Uterus (tissue), 3 donors: ENCODE measurements at regions not wholly inside any gene's neighbourhood (a gene's known extent, or its start where the extent isn't known, plus 50 kb on each side); places are given as distances from the start of the nearest gene placed in this dataset.

ENCODE experiments used
- DNase-seq, 2 donors: peaks; one replicate each; pipeline ENCODE4 v3.0.0-alpha.2; 2019 to 2020
- H3K27ac ChIP-seq, 2 donors: fragments of 200-600 bp; sonication (generic); 1 replicate in 1 of 2; 2 replicates in 1 of 2; pipeline ENCODE4 v1.5.1; 2016 to 2018
- H3K27me3 ChIP-seq, 2 donors: fragments of 200-600 bp; sonication (generic); one replicate each; pipeline ENCODE4 v1.5.1; 2018 to 2019; ENCODE audit warnings: control low read depth in 1 of 2
- H3K36me3 ChIP-seq, 2 donors: fragments of 200-600 bp; sonication (generic); one replicate each; pipeline ENCODE4 v1.5.1; 2019; ENCODE audit warnings: control low read depth in 1 of 2
- H3K4me1 ChIP-seq, 2 donors: fragments of 200-600 bp; sonication (generic); one replicate each; pipeline ENCODE4 v1.5.1; 2018 to 2019; ENCODE audit warnings: control low read depth in 1 of 2
- H3K4me3 ChIP-seq, 2 donors: fragments of 200-600 bp; sonication (generic); 1 replicate in 1 of 2; 2 replicates in 1 of 2; pipeline ENCODE4 v1.5.1; 2018 to 2019; ENCODE audit warnings: mild to moderate bottlenecking in 1 of 2
- H3K9me3 ChIP-seq, 2 donors: fragments of 200-600 bp; sonication (generic); one replicate each; pipeline ENCODE4 v1.5.1; 2019; ENCODE audit warnings: control low read depth in 1 of 2
- POLR2A ChIP-seq, 2 donors: fragments of 450-650 bp; IDR thresholded peaks; one replicate each; pipeline ENCODE4 v1.6.1; 2016; ENCODE audit warnings: antibody characterized with exemption in 2 of 2, mild to moderate bottlenecking in 1 of 2, moderate library complexity in 1 of 2
- intact Hi-C: fragments of 100-400 bp; cut with DNase I; formaldehyde crosslinking; loops from one replicate; pipeline ENCODE4 v1.15.1; 2023; ENCODE audit warnings: low total_unique reads
- TF ChIP-seq, protein P1 (sequence below), 4 experiments: fragments of 200-600 bp in 2 of 4; fragments of 450-650 bp in 2 of 4; sonication (generic) in 2 of 4; IDR thresholded peaks; one replicate each; pipeline ENCODE4 v1.5.1; 2016 to 2019; ENCODE audit warnings: antibody characterized with exemption in 4 of 4, mild to moderate bottlenecking in 2 of 4, moderate library complexity in 1 of 4
- donor health status: DM: yes; HTN: yes; CAD: no.

DNA sequence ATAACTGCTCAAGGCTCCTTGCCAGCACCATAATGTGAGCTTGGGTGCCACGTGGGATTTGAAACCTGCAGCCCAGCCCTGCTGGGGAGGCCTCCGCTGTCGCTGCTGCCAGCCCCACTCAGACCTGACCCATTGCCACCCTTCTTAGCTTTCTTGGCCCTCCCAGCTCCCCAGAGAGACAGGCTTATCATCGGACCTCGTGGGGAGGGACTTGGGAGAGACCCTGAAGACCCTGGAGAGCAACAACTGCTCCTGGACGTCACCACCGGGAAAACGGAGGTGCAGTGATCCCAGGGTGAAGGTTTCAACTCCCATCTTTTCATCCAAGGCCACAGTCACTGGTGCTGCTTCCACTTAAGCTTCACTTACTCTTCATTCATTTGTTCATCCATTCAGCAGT lies 596.1 kb downstream of the PTPRU start:
- DNase-seq: no peak
- Histone ChIP-seq H3K4me1 (no peaks in the 10 kb centered on the region), H3K27me3 (no peaks in the 10 kb centered on the region)

GRCh38 chr1:29831500-29832117 lies 595.3 kb downstream of the PTPRU start:
- Histone ChIP-seq H3K36me3 (no peaks in the 10 kb centered on the region), H3K9me3 (no peaks in the 10 kb centered on the region), H3K27ac (no peak overlapping the region), H3K4me1 (no peaks in the 10 kb centered on the region), H3K27me3 (no peaks in the 10 kb centered on the region), H3K4me3 (no peak overlapping the region)
- TF ChIP-seq, protein P1, sequence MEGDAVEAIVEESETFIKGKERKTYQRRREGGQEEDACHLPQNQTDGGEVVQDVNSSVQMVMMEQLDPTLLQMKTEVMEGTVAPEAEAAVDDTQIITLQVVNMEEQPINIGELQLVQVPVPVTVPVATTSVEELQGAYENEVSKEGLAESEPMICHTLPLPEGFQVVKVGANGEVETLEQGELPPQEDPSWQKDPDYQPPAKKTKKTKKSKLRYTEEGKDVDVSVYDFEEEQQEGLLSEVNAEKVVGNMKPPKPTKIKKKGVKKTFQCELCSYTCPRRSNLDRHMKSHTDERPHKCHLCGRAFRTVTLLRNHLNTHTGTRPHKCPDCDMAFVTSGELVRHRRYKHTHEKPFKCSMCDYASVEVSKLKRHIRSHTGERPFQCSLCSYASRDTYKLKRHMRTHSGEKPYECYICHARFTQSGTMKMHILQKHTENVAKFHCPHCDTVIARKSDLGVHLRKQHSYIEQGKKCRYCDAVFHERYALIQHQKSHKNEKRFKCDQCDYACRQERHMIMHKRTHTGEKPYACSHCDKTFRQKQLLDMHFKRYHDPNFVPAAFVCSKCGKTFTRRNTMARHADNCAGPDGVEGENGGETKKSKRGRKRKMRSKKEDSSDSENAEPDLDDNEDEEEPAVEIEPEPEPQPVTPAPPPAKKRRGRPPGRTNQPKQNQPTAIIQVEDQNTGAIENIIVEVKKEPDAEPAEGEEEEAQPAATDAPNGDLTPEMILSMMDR (IDR thresholded peaks at IDR 0.05): no peak
- no peak for TF ChIP-seq POLR2A (IDR thresholded peaks at IDR 0.05)
- intact Hi-C loops: no loop called here
- no peak for DNase-seq

More for the DNA sequence above, 596.1 kb downstream of the PTPRU start:
- no peak overlapping the region for H3K27ac ChIP-seq
- no peaks in the 10 kb centered on the region for H3K9me3 ChIP-seq
- no peak overlapping the region for H3K4me3 ChIP-seq
- no peak for TF ChIP-seq POLR2A (IDR thresholded peaks at IDR 0.05)
- TF ChIP-seq, protein P1 (IDR thresholded peaks at IDR 0.05): no peak
- no peaks in the 10 kb centered on the region for H3K36me3 ChIP-seq
- intact Hi-C loops: no loop called here

DNA sequence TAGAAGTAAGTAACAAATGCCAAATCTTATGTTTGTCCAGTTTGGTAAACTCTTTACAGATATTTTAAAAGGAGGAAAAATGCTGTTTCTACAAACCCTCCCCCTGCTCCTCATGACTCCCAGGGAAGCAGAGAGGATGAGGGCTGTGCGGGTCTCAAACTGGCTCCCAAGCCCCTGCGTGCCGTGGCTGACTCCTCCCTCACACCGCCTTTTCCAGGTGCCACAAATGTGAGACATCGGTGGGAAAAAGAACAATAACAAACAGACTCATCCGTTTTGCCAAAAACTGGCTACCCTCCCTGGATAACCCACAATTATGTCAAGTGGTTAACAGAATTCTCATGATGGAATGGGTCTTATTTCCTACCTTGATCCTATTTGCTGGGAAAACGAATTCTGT lies 594.6 kb downstream of the PTPRU start:
- no peak overlapping the region for H3K4me3 ChIP-seq
- H3K27me3 ChIP-seq: no peaks in the 10 kb centered on the region
- H3K9me3 ChIP-seq: no peaks in the 10 kb centered on the region
- intact Hi-C loops: no loop called here
- H3K4me1 ChIP-seq: no peaks in the 10 kb centered on the region
- TF ChIP-seq, protein P1 (IDR thresholded peaks at IDR 0.05): no peak
- no peak for TF ChIP-seq POLR2A (IDR thresholded peaks at IDR 0.05)
- no peak for DNase-seq
- no peaks in the 10 kb centered on the region for H3K36me3 ChIP-seq
- no peak overlapping the region for H3K27ac ChIP-seq

DNA sequence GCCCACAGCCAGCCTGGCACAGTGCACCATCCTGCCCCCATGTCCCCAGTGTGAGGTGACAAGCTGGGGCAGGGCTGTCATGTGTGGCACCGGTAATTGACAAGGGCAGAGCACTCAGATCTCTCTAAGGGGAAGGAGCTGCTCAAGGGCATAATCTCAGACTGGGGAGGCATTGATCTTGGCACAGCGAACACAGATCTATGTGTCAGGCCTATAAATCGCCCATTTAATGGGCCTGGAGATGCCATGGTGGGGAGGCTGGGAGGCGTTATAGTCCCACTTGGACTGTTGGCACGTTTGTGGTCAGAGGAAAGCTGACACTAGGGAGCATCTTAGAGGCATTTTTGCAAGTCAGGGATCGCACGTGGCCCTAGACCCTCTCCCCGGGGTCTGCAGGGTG lies 594.1 kb downstream of the PTPRU start:
- Histone ChIP-seq H3K4me3 (no peak overlapping the region), H3K27ac (no peak overlapping the region), H3K27me3 (no peaks in the 10 kb centered on the region), H3K4me1 (no peaks in the 10 kb centered on the region), H3K36me3 (no peaks in the 10 kb centered on the region), H3K9me3 (no peaks in the 10 kb centered on the region)
- TF ChIP-seq, protein P1 (IDR thresholded peaks at IDR 0.05): no peak
- no peak for TF ChIP-seq POLR2A (IDR thresholded peaks at IDR 0.05)
- no peak for DNase-seq
- intact Hi-C loops: no loop called here

DNA sequence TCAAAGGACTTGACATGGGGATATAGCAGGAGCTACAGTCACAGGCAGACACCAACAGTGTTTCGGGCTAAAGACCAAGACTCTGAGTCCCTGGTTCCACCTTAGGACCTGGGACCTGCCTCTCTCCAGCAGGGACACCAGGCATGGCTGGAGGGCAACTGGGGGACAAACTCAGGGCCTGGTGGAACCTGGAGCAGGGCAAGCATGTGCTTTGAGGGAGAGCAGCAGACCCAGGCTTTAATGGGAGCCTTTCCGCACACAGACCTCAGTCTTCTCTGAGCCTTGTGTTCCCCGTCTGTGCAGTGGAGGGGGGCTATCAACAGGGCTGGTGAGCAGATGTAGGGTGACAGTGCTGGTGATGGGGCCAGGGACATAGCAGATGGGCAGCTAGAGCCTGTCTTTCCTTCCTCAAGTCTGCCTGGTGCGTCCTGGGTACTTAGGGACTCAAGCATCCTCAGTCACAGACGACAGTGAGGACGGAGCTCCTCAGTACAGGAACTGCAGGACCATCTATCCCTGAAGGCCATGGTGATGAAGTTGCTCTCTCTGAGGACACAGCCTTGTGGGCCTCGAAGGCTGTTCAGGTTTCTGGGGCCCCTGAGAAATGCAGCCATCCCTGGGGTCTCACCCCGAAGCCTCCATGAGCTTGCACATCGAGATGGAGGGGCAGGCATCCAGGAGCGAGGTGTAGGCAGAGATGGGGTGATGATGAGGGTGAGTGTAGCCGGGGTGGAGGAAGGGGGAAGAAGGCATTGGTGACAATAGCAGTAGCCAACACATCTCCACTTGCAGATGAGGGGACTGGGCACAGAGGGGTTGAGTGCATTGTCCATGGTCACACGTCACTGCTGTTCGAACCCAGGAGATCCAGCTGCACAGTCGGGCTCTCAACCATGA lies 593.4 kb downstream of the PTPRU start:
- H3K27ac ChIP-seq: no peak overlapping the region
- intact Hi-C loops: no loop called here

More for the DNA sequence above, 593.4 kb downstream of the PTPRU start:
- H3K4me1 ChIP-seq: no peaks in the 10 kb centered on the region
- no peaks in the 10 kb centered on the region for H3K9me3 ChIP-seq
- H3K36me3 ChIP-seq: no peaks in the 10 kb centered on the region
- DNase-seq: no peak
- no peaks in the 10 kb centered on the region for H3K27me3 ChIP-seq
- no peak overlapping the region for H3K4me3 ChIP-seq
- no peak for TF ChIP-seq POLR2A (IDR thresholded peaks at IDR 0.05)
- TF ChIP-seq, protein P1 (IDR thresholded peaks at IDR 0.05): no peak
